Thyroid gland (tissue), 4 donors: ENCODE measurements at regions not wholly inside any gene's neighbourhood (a gene's known extent, or its start where the extent isn't known, plus 50 kb on each side); places are given as distances from the start of the nearest gene placed in this dataset.

ENCODE experiments used
- CTCF ChIP-seq, 6 experiments: fragments of 200-600 bp in 3 of 6; fragments of 450-650 bp in 3 of 6; sonication (generic) in 3 of 6; IDR thresholded peaks; one replicate each; pipeline ENCODE4 v1.5.1; 2016 to 2019; ENCODE audit warnings: antibody characterized with exemption in 6 of 6, mild to moderate bottlenecking in 2 of 6, inconsistent platforms in 1 of 6, moderate library complexity in 1 of 6
- POLR2A ChIP-seq, 2 donors: fragments of 450-650 bp; IDR thresholded peaks; one replicate each; pipeline ENCODE4 v1.6.1; 2017; ENCODE audit warnings: antibody characterized with exemption in 2 of 2, mild to moderate bottlenecking in 2 of 2, moderate library complexity in 1 of 2

- TF ChIP-seq CTCF (IDR thresholded peaks at IDR 0.05), result no peak
- TF ChIP-seq POLR2A (IDR thresholded peaks at IDR 0.05), result no peak
Observed at GRCh38 chrY:8241144-8241543, 1096.1 kb upstream of the TSPY4 start.
